Esophagus muscularis mucosa (tissue), 3 donors: ENCODE measurements at regions not wholly inside any gene's neighbourhood (a gene's known extent, or its start where the extent isn't known, plus 50 kb on each side); places are given as distances from the start of the nearest gene placed in this dataset.

ENCODE experiments used
- POLR2A ChIP-seq: fragments of 450-650 bp; IDR thresholded peaks from one replicate; pipeline ENCODE4 v1.6.1; 2017; ENCODE audit warnings: antibody characterized with exemption, moderate library complexity, mild to moderate bottlenecking, low read depth
- POLR2AphosphoS5 ChIP-seq, 2 donors: sonication (generic); formaldehyde crosslinking; IDR thresholded peaks; one replicate each; pipeline ENCODE4 v1.6.1; 2017; ENCODE audit warnings: antibody characterized with exemption in 2 of 2
- TF ChIP-seq, protein P1 (sequence below), 3 experiments: fragments of 200-600 bp in 2 of 3; fragments of 450-650 bp in 1 of 3; sonication (generic) in 2 of 3; IDR thresholded peaks; one replicate each; pipeline ENCODE4 v1.5.1; 2017 to 2019; ENCODE audit warnings: antibody characterized with exemption in 3 of 3, mild to moderate bottlenecking in 2 of 3, moderate library complexity in 1 of 3

DNA sequence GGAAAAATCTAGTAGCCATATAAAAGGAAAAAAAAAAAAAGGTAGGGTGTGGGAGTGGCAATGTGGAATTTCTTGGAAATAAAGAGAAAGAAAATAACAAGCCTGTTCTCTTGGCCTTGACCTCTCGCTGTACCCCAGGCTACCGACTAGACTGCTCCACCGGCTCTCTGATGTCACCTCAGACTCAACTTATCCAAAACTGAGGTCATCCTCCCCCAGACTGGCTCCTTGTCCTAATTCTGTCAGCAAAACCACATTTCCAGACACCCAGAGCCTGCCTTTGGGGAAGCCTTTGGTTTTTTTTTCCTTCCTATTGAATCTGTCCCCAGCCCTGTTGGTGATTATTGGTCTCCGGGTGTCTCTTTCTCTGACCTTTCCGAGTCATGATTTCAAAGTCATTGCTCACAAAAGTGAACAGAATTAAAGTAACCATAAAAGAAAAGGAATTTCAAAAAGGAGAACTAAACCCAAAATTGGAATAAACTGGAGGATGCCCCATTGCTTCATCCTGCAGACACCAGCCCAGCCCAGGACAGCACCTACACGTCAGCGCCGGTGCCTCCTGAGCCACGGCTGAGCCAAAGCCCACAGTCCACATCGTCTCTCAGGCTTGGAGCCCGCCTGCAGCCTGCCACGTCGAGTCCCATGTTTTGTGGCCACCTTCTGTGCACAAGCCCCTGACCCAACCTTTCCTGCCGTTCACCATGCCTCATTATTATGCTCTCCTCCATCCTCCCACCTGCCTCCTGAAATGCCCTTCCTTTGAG, 170.7 kb downstream of the MYLK4 start:
- TF ChIP-seq, protein P1, sequence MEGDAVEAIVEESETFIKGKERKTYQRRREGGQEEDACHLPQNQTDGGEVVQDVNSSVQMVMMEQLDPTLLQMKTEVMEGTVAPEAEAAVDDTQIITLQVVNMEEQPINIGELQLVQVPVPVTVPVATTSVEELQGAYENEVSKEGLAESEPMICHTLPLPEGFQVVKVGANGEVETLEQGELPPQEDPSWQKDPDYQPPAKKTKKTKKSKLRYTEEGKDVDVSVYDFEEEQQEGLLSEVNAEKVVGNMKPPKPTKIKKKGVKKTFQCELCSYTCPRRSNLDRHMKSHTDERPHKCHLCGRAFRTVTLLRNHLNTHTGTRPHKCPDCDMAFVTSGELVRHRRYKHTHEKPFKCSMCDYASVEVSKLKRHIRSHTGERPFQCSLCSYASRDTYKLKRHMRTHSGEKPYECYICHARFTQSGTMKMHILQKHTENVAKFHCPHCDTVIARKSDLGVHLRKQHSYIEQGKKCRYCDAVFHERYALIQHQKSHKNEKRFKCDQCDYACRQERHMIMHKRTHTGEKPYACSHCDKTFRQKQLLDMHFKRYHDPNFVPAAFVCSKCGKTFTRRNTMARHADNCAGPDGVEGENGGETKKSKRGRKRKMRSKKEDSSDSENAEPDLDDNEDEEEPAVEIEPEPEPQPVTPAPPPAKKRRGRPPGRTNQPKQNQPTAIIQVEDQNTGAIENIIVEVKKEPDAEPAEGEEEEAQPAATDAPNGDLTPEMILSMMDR (IDR thresholded peaks at IDR 0.05), result no peak
- TF ChIP-seq POLR2AphosphoS5 (IDR thresholded peaks at IDR 0.05), result no peak
- TF ChIP-seq POLR2A, result no peak
